ENCODE measurements at regions not wholly inside any gene's neighbourhood (a gene's known extent, or its start where the extent isn't known, plus 50 kb on each side); places are given as distances from the start of the nearest gene placed in this dataset.

DNA sequence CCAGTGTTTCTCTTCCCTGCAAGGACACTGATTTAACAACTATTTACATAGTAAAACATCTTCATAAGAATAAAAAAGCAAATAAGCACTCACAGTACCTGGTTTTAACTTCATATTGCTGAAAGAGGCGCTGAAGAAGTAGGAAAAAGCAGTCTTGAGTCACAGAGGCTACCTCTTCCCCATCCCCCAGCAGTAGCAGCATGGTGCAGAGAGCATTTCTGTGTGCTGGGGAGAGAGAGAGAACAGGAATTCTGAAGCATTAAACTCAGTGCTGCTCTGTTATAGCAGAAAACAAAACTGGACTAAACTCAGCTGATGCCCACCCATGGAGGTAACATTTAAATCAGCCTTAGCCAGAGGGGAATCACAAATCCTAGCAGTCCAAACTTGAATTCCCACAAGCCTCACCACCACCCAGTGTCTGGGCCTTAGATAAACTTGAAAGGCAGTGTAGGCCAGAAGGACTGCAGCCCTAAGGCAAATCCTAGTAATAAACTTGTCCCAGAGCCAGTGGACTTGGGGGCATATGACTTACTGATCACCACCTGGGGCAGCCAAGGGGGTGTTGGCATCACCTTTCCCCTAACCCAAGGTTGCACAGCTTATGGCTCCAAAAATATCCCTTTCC lies 321.8 kb upstream of the CWC22 start:
- DNase-seq, result no peak
- Histone ChIP-seq H3K36me3 (ENCODE audit: low read depth) (no peaks in the 10 kb centered on the region), H3K9me3 (no peaks in the 10 kb centered on the region), H3K4me3 (no peak overlapping the region), H3K4me1 (ENCODE audit: low read depth) (no peaks in the 10 kb centered on the region)
- intact Hi-C loops (cut with DNase I, micrococcal nuclease), result no loop called here
- TF ChIP-seq, protein P1, sequence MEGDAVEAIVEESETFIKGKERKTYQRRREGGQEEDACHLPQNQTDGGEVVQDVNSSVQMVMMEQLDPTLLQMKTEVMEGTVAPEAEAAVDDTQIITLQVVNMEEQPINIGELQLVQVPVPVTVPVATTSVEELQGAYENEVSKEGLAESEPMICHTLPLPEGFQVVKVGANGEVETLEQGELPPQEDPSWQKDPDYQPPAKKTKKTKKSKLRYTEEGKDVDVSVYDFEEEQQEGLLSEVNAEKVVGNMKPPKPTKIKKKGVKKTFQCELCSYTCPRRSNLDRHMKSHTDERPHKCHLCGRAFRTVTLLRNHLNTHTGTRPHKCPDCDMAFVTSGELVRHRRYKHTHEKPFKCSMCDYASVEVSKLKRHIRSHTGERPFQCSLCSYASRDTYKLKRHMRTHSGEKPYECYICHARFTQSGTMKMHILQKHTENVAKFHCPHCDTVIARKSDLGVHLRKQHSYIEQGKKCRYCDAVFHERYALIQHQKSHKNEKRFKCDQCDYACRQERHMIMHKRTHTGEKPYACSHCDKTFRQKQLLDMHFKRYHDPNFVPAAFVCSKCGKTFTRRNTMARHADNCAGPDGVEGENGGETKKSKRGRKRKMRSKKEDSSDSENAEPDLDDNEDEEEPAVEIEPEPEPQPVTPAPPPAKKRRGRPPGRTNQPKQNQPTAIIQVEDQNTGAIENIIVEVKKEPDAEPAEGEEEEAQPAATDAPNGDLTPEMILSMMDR (IDR thresholded peaks at IDR 0.05), result no peak
- ATAC-seq, result no peak

DNA sequence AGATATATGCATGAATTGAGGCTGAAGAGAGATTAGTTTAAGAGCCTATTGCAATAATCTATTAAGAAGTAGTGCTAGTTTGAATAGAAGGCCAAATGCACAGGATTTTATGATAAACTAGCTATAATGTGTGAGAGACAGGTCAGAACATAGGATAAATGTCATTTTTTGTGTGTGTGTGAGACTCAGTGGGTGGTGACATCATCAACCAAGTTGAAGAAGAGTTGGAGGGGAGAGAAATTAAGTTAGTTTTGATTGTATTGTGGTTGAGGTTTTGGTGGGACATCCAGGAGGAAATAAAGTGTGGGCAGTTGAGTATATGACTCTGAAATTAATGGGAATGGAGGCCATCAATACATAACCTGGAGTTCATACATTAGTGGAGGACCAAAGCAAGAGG lies 320.1 kb upstream of the CWC22 start:
- Histone ChIP-seq H3K9me3 (no peaks in the 10 kb centered on the region), H3K4me1 (ENCODE audit: low read depth) (no peaks in the 10 kb centered on the region), H3K36me3 (ENCODE audit: low read depth) (no peaks in the 10 kb centered on the region), H3K4me3 (no peak overlapping the region)
- intact Hi-C loops (cut with DNase I, micrococcal nuclease), result no loop called here
- DNase-seq (no peak), ATAC-seq (no peak)
- TF ChIP-seq, protein P1 (IDR thresholded peaks at IDR 0.05), result no peak

DNA sequence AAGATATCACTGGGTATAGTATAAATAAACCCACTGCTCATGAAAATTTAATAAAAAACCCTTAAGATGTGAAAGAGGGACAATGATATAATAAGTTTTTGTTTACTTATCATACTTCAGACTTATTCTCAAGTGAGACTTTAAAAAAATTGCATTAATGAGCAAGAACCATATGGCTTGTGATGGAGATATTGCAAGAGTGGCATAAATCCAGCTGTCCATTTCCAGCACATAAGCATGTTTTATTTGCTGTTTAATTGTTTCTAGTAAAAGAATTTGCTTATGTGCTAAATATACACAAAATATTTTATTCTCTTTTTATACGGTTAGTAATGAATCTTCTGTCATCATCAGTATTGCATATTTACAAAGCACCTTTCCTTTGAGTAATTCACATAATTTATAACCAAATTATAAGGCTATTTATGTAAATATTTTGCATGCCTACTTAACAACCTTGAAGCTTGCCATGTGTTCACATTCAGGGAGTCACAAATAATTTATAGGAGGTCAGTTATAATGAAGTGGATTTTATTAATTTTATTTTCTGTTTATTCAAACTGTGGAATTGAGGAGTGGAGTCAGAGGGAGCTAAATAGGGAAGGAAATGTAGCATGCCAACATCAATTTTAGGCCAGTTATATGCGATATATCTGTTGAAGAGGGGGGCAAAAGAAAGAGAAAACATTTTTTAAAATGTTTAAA lies 318.5 kb upstream of the CWC22 start:
- DNase-seq (no peak), ATAC-seq (no peak)
- no peak overlapping the region for H3K4me3 ChIP-seq
- H3K9me3 ChIP-seq, result no peaks in the 10 kb centered on the region
- H3K4me1 ChIP-seq (ENCODE audit: low read depth), result no peaks in the 10 kb centered on the region
- intact Hi-C loops (cut with DNase I, micrococcal nuclease), result no loop called here
- TF ChIP-seq, protein P1 (IDR thresholded peaks at IDR 0.05), result no peak
- no peaks in the 10 kb centered on the region for H3K36me3 ChIP-seq (ENCODE audit: low read depth)

DNA sequence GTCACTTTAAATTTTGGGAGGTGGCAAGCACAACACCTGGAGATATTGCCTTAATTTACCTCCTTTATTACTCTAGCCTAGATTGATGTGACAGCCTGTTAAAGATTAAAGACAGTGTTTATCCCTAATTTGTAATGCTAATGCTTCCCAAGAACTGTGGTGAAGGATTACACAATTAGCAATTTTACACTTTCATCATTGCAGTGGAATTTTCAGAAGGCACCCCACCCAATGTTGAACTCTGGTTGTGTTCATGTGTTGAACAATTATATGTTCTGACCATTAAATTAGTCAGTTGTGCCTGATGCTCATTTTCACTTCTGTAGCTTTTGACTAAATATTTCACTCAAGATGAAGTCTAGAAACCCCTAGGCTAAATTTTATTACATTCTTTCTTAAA lies 317.1 kb upstream of the CWC22 start:
- TF ChIP-seq, protein P1 (IDR thresholded peaks at IDR 0.05), result no peak
- ATAC-seq (no peak), DNase-seq (no peak)
- Histone ChIP-seq H3K9me3 (no peaks in the 10 kb centered on the region), H3K4me3 (no peak overlapping the region), H3K36me3 (ENCODE audit: low read depth) (no peaks in the 10 kb centered on the region), H3K4me1 (ENCODE audit: low read depth) (no peaks in the 10 kb centered on the region)
- intact Hi-C loops (cut with DNase I, micrococcal nuclease), result no loop called here

DNA sequence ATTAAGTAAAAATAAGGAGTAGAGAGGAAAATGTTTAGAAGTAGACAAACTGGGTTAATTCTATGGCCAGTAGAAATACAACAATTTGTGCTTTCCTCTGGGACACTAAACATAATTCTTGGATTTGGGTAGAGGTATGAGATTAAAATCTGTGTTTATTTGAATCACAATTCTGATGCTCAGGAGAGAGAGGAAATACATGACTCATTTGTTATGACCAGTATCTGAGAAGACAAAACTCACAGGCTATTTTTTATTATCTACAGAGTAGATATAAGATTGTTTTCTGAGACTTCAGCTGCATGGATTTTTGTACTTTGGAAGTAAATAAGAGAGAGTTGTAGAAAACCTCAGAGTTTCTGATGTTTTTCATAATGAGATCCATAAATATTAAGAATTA lies 315.7 kb upstream of the CWC22 start:
- ATAC-seq, result no peak
- intact Hi-C loops (cut with DNase I, micrococcal nuclease), result no loop called here
- Histone ChIP-seq H3K4me3 (no peak overlapping the region), H3K36me3 (ENCODE audit: low read depth) (no peaks in the 10 kb centered on the region), H3K9me3 (no peaks in the 10 kb centered on the region), H3K4me1 (ENCODE audit: low read depth) (no peaks in the 10 kb centered on the region)
- DNase-seq, result no peak
- TF ChIP-seq, protein P1 (IDR thresholded peaks at IDR 0.05), result no peak
